IPS-18c (cell line): ENCODE measurements at regions not wholly inside any gene's neighbourhood (a gene's known extent, or its start where the extent isn't known, plus 50 kb on each side); places are given as distances from the start of the nearest gene placed in this dataset.
"Not testable (repeated sequence)": the region's sequence is repeated elsewhere in the genome, so short reads cannot be mapped to it uniquely, and the experiment has no call there.

Experiments
- H3K4me3 ChIP-seq: 2 replicates; pipeline ENCODE4 v1.7.0; 2013; ENCODE audit warnings: low read depth, mild to moderate bottlenecking, low read length, moderate library complexity; ENCODE audit not compliant: insufficient read depth
- H3K9me3 ChIP-seq: one replicate; pipeline ENCODE4 v1.6.1; 2013; ENCODE audit warnings: mild to moderate bottlenecking, low read length, moderate library complexity; ENCODE audit not compliant: control insufficient read depth, insufficient read depth

GRCh38 chr19:31037286-31037980, 311.8 kb downstream of the TSHZ3 start:
- Histone ChIP-seq H3K4me3 (no peak overlapping the region), H3K9me3 (no peaks in the 10 kb centered on the region)

GRCh38 chr19:31031455-31031854, 317.8 kb downstream of the TSHZ3 start:
- H3K4me3 ChIP-seq, H3K9me3 ChIP-seq: not testable (repeated sequence)

GRCh38 chr19:31023038-31023437, 326.2 kb downstream of the TSHZ3 start:
- Histone ChIP-seq H3K9me3 (no peaks in the 10 kb centered on the region), H3K4me3 (no peak overlapping the region)

GRCh38 chr19:31018936-31019335, 330.3 kb downstream of the TSHZ3 start:
- H3K9me3 ChIP-seq = no peaks in the 10 kb centered on the region

GRCh38 chr19:31015778-31016177, 333.5 kb downstream of the TSHZ3 start:
- no peak overlapping the region for H3K4me3 ChIP-seq
- H3K9me3 ChIP-seq = peaks cover 2% of the 10 kb centered on the region

More at GRCh38 chr19:31018936-31019335, 330.3 kb downstream of the TSHZ3 start:
- H3K4me3 ChIP-seq = no peak overlapping the region

GRCh38 chr19:31014668-31015067, 334.6 kb downstream of the TSHZ3 start:
- H3K4me3 ChIP-seq = no peak overlapping the region
- H3K9me3 ChIP-seq = peaks cover 2% of the 10 kb centered on the region

- H3K9me3 ChIP-seq = peaks cover 2% of the 10 kb centered on the region
These were observed 335.7 kb downstream of the TSHZ3 start for GRCh38 chr19:31013384-31014020.

GRCh38 chr19:31002518-31003244, 346.6 kb downstream of the TSHZ3 start:
- no peak overlapping the region for H3K4me3 ChIP-seq
- H3K9me3 ChIP-seq = no peaks in the 10 kb centered on the region

More at GRCh38 chr19:31013384-31014020, 335.7 kb downstream of the TSHZ3 start:
- no peak overlapping the region for H3K4me3 ChIP-seq

GRCh38 chr19:31001991-31002390, 347.2 kb downstream of the TSHZ3 start:
- Histone ChIP-seq H3K4me3 (no peak overlapping the region), H3K9me3 (no peaks in the 10 kb centered on the region)

GRCh38 chr19:31000913-31001312, 348.3 kb downstream of the TSHZ3 start:
- Histone ChIP-seq H3K9me3 (no peaks in the 10 kb centered on the region), H3K4me3 (no peak overlapping the region)

- Histone ChIP-seq H3K9me3 (no peaks in the 10 kb centered on the region), H3K4me3 (no peak overlapping the region)
These were observed 349.5 kb downstream of the TSHZ3 start for GRCh38 chr19:30999726-31000125.

GRCh38 chr19:30997222-30997621, 352.0 kb downstream of the TSHZ3 start:
- H3K9me3 ChIP-seq = no peaks in the 10 kb centered on the region
- H3K4me3 ChIP-seq = no peak overlapping the region

- Histone ChIP-seq H3K9me3 (no peaks in the 10 kb centered on the region), H3K4me3 (no peak overlapping the region)
These were observed 370.6 kb downstream of the TSHZ3 start for GRCh38 chr19:30978639-30979038.

GRCh38 chr19:30969591-30969990, 379.6 kb downstream of the TSHZ3 start:
- no peaks in the 10 kb centered on the region for H3K9me3 ChIP-seq
- no peak overlapping the region for H3K4me3 ChIP-seq

GRCh38 chr19:30968841-30969399, 380.3 kb downstream of the TSHZ3 start:
- H3K4me3 ChIP-seq = no peak overlapping the region
- H3K9me3 ChIP-seq = no peaks in the 10 kb centered on the region

- no peak overlapping the region for H3K4me3 ChIP-seq
- no peaks in the 10 kb centered on the region for H3K9me3 ChIP-seq
These were observed 381.0 kb downstream of the TSHZ3 start for GRCh38 chr19:30968210-30968609.

GRCh38 chr19:30966486-30966885, 382.8 kb downstream of the TSHZ3 start:
- Histone ChIP-seq H3K9me3 (no peaks in the 10 kb centered on the region), H3K4me3 (no peak overlapping the region)

GRCh38 chr19:30959011-30959410, 390.2 kb downstream of the TSHZ3 start:
- Histone ChIP-seq H3K9me3 (no peaks in the 10 kb centered on the region), H3K4me3 (no peak overlapping the region)
